ENCODE measurements at regions not wholly inside any gene's neighbourhood (a gene's known extent, or its start where the extent isn't known, plus 50 kb on each side); places are given as distances from the start of the nearest gene placed in this dataset.
A peak's percentile ranks its signal among the peaks of the same experiment; 100 is the strongest.

GRCh38 chr16:86805188-86805587, 226.8 kb downstream of the FOXL1 start:
- Histone ChIP-seq H4K91ac (ENCODE audit: low read length) (no peak overlapping the region), H2BK120ac (ENCODE audit: low read depth, low read length) (no peak overlapping the region), H3K18ac (ENCODE audit: low read depth in 1 of 2, low read length in 2 of 2) (no peak overlapping the region), H3K9me3 (ENCODE audit: control insufficient read depth, low read length) (peaks cover 5% of the 10 kb centered on the region), H2BK5ac (ENCODE audit: low read depth, low read length, poor library complexity, severe bottlenecking) (no peak overlapping the region), H3K36me3 (ENCODE audit: control insufficient read depth in 1 of 2, insufficient read depth in 2 of 2, low read depth in 1 of 2, low read length in 2 of 2) (no peaks in the 10 kb centered on the region), H2AFZ (ENCODE audit: low read depth, low read length) (no peak overlapping the region), H3K79me1 (replicated peaks; ENCODE audit: low read length, poor library complexity, severe bottlenecking) (peaks cover 4% of the 10 kb centered on the region), H3K14ac (ENCODE audit: low read length in 2 of 2) (no peak overlapping the region), H3K27me3 (ENCODE audit: control insufficient read depth in 1 of 2, insufficient read depth in 1 of 2, low read length in 2 of 2) (peaks cover 0 to 96% of the 10 kb centered on the region in 2 experiments), H3K4ac (ENCODE audit: low read depth in 1 of 2, low read length in 2 of 2) (no peak overlapping the region), H3K23ac (ENCODE audit: low read length in 2 of 2) (no peak overlapping the region), H2BK15ac (ENCODE audit: low read depth, poor library complexity, severe bottlenecking) (no peak overlapping the region), H2AK5ac (ENCODE audit: low read length, severe bottlenecking) (no peak overlapping the region), H3K9ac (ENCODE audit: low read length) (no peak overlapping the region), H2BK12ac (ENCODE audit: low read length in 2 of 2) (no peak overlapping the region), H3K27ac (ENCODE audit: low read length, poor library complexity, severe bottlenecking) (no peak overlapping the region), H3K4me2 (ENCODE audit: low read length, poor library complexity, severe bottlenecking) (no peak overlapping the region), H4K8ac (ENCODE audit: low read length) (no peak overlapping the region), H3K4me1 (ENCODE audit: control insufficient read depth, insufficient read depth, low read depth, low read length) (peaks cover 22% of the 10 kb centered on the region), H3K4me3 (ENCODE audit: insufficient read depth in 1 of 2, low read depth in 1 of 2, low read length in 2 of 2) (no peak overlapping the region)
- no peak for DNase-seq
- WGBS, result 84% methylated on average over 6 of the region's 6 CpGs

- H3K4me1 ChIP-seq (ENCODE audit: control insufficient read depth, insufficient read depth, low read depth, low read length), result peaks cover 22% of the 10 kb centered on the region
- H2AK5ac ChIP-seq (ENCODE audit: low read length, severe bottlenecking), result no peak overlapping the region
- peaks cover 4% of the 10 kb centered on the region for H3K79me1 ChIP-seq (replicated peaks; ENCODE audit: low read length, poor library complexity, severe bottlenecking)
- no peak overlapping the region for H3K9ac ChIP-seq (ENCODE audit: low read length)
- H3K36me3 ChIP-seq (ENCODE audit: control insufficient read depth in 1 of 2, insufficient read depth in 2 of 2, low read depth in 1 of 2, low read length in 2 of 2), result no peaks in the 10 kb centered on the region
- no peak overlapping the region for H2BK15ac ChIP-seq (ENCODE audit: low read depth, poor library complexity, severe bottlenecking)
- H4K8ac ChIP-seq (ENCODE audit: low read length), result no peak overlapping the region
- H2AFZ ChIP-seq (ENCODE audit: low read depth, low read length), result no peak overlapping the region
- 78% methylated on average over 20 of the region's 20 CpGs for WGBS
- no peak overlapping the region for H2BK120ac ChIP-seq (ENCODE audit: low read depth, low read length)
- no peak overlapping the region for H3K4ac ChIP-seq (ENCODE audit: low read depth in 1 of 2, low read length in 2 of 2)
- peaks cover 0 to 96% of the 10 kb centered on the region in 2 experiments for H3K27me3 ChIP-seq (ENCODE audit: control insufficient read depth in 1 of 2, insufficient read depth in 1 of 2, low read length in 2 of 2)
- no peak overlapping the region for H3K27ac ChIP-seq (ENCODE audit: low read length, poor library complexity, severe bottlenecking)
- DNase-seq, result no peak
- peak overlapping the region; percentile 63 for H3K4me2 ChIP-seq (ENCODE audit: low read length, poor library complexity, severe bottlenecking)
- H3K4me3 ChIP-seq (ENCODE audit: insufficient read depth in 1 of 2, low read depth in 1 of 2, low read length in 2 of 2), result no peak overlapping the region
- H3K14ac ChIP-seq (ENCODE audit: low read length in 2 of 2), result peak overlapping the region in 1 of 2 experiments; percentile 35
- H3K23ac ChIP-seq (ENCODE audit: low read length in 2 of 2), result no peak overlapping the region
- H4K91ac ChIP-seq (ENCODE audit: low read length), result no peak overlapping the region
- peaks cover 5% of the 10 kb centered on the region for H3K9me3 ChIP-seq (ENCODE audit: control insufficient read depth, low read length)
- H2BK5ac ChIP-seq (ENCODE audit: low read depth, low read length, poor library complexity, severe bottlenecking), result no peak overlapping the region
- H3K18ac ChIP-seq (ENCODE audit: low read depth in 1 of 2, low read length in 2 of 2), result no peak overlapping the region
- H2BK12ac ChIP-seq (ENCODE audit: low read length in 2 of 2), result no peak overlapping the region
Measured at GRCh38 chr16:86806181-86806837, 228.0 kb downstream of the FOXL1 start.

- Histone ChIP-seq H3K27me3 (ENCODE audit: control insufficient read depth in 1 of 2, insufficient read depth in 1 of 2, low read length in 2 of 2) (peaks cover 0 to 94% of the 10 kb centered on the region in 2 experiments), H3K79me1 (replicated peaks; ENCODE audit: low read length, poor library complexity, severe bottlenecking) (peaks cover 4% of the 10 kb centered on the region), H2AK5ac (ENCODE audit: low read length, severe bottlenecking) (peak overlapping the region; percentile 83), H3K23ac (ENCODE audit: low read length in 2 of 2) (no peak overlapping the region), H2BK5ac (ENCODE audit: low read depth, low read length, poor library complexity, severe bottlenecking) (no peak overlapping the region), H3K9me3 (ENCODE audit: control insufficient read depth, low read length) (peaks cover 3% of the 10 kb centered on the region), H3K9ac (ENCODE audit: low read length) (no peak overlapping the region), H2BK15ac (ENCODE audit: low read depth, poor library complexity, severe bottlenecking) (no peak overlapping the region), H2BK120ac (ENCODE audit: low read depth, low read length) (no peak overlapping the region), H2BK12ac (ENCODE audit: low read length in 2 of 2) (no peak overlapping the region), H3K4me3 (ENCODE audit: insufficient read depth in 1 of 2, low read depth in 1 of 2, low read length in 2 of 2) (no peak overlapping the region), H4K8ac (ENCODE audit: low read length) (no peak overlapping the region), H3K4me2 (ENCODE audit: low read length, poor library complexity, severe bottlenecking) (peak overlapping the region; percentile 63), H3K4me1 (ENCODE audit: control insufficient read depth, insufficient read depth, low read depth, low read length) (peaks cover 22% of the 10 kb centered on the region), H2AFZ (ENCODE audit: low read depth, low read length) (peak overlapping the region; percentile 10), H3K36me3 (ENCODE audit: control insufficient read depth in 1 of 2, insufficient read depth in 2 of 2, low read depth in 1 of 2, low read length in 2 of 2) (no peaks in the 10 kb centered on the region), H3K18ac (ENCODE audit: low read depth in 1 of 2, low read length in 2 of 2) (no peak overlapping the region), H4K91ac (ENCODE audit: low read length) (no peak overlapping the region), H3K27ac (ENCODE audit: low read length, poor library complexity, severe bottlenecking) (no peak overlapping the region), H3K14ac (ENCODE audit: low read length in 2 of 2) (no peak overlapping the region), H3K4ac (ENCODE audit: low read depth in 1 of 2, low read length in 2 of 2) (no peak overlapping the region)
- WGBS, result 11% methylated on average over 20 of the region's 22 CpGs
- peak; percentile 17 for DNase-seq
Measured at GRCh38 chr16:86806838-86807351, 228.5 kb downstream of the FOXL1 start.

GRCh38 chr16:86808863-86809444, 230.6 kb downstream of the FOXL1 start:
- no peak overlapping the region for H2AFZ ChIP-seq (ENCODE audit: low read depth, low read length)
- peak overlapping the region; percentile 40 for H3K4me2 ChIP-seq (ENCODE audit: low read length, poor library complexity, severe bottlenecking)
- no peak overlapping the region for H2BK12ac ChIP-seq (ENCODE audit: low read length in 2 of 2)
- no peak overlapping the region for H4K8ac ChIP-seq (ENCODE audit: low read length)
- H3K27ac ChIP-seq (ENCODE audit: low read length, poor library complexity, severe bottlenecking), result peak overlapping the region; percentile 83
- H3K79me1 ChIP-seq (replicated peaks; ENCODE audit: low read length, poor library complexity, severe bottlenecking), result peaks cover 4% of the 10 kb centered on the region
- H2BK5ac ChIP-seq (ENCODE audit: low read depth, low read length, poor library complexity, severe bottlenecking), result peak overlapping the region; percentile 71
- H3K9ac ChIP-seq (ENCODE audit: low read length), result no peak overlapping the region
- peaks cover 22% of the 10 kb centered on the region for H3K4me1 ChIP-seq (ENCODE audit: control insufficient read depth, insufficient read depth, low read depth, low read length)
- DNase-seq, result no peak
- H3K14ac ChIP-seq (ENCODE audit: low read length in 2 of 2), result no peak overlapping the region
- H3K4ac ChIP-seq (ENCODE audit: low read depth in 1 of 2, low read length in 2 of 2), result no peak overlapping the region
- H2BK15ac ChIP-seq (ENCODE audit: low read depth, poor library complexity, severe bottlenecking), result no peak overlapping the region
- H3K36me3 ChIP-seq (ENCODE audit: control insufficient read depth in 1 of 2, insufficient read depth in 2 of 2, low read depth in 1 of 2, low read length in 2 of 2), result no peaks in the 10 kb centered on the region
- H3K23ac ChIP-seq (ENCODE audit: low read length in 2 of 2), result no peak overlapping the region
- H3K9me3 ChIP-seq (ENCODE audit: control insufficient read depth, low read length), result no peaks in the 10 kb centered on the region
- no peak overlapping the region for H4K91ac ChIP-seq (ENCODE audit: low read length)
- peaks cover 0 to 93% of the 10 kb centered on the region in 2 experiments for H3K27me3 ChIP-seq (ENCODE audit: control insufficient read depth in 1 of 2, insufficient read depth in 1 of 2, low read length in 2 of 2)
- peak overlapping the region; percentile 26 for H2AK5ac ChIP-seq (ENCODE audit: low read length, severe bottlenecking)
- WGBS, result 85% methylated on average over 18 of the region's 18 CpGs
- no peak overlapping the region for H3K4me3 ChIP-seq (ENCODE audit: insufficient read depth in 1 of 2, low read depth in 1 of 2, low read length in 2 of 2)
- no peak overlapping the region for H3K18ac ChIP-seq (ENCODE audit: low read depth in 1 of 2, low read length in 2 of 2)
- H2BK120ac ChIP-seq (ENCODE audit: low read depth, low read length), result no peak overlapping the region

Measured in mesenchymal stem cell (in vitro differentiated cells and primary cell).